Dendritic cell treated with granulocyte-macrophage colony-stimulating factor and Interleukin-4, amounts not matched to agents 40 ng/mL and 50 ng/mL, for 4 days (primary cell): ENCODE measurements at regions not wholly inside any gene's neighbourhood (a gene's known extent, or its start where the extent isn't known, plus 50 kb on each side); places are given as distances from the start of the nearest gene placed in this dataset.

Source experiments
- H3K27ac Mint-ChIP-seq: one replicate; pipeline ENCODE4 v1.8.0; 2022; ENCODE audit warnings: mild to moderate bottlenecking, mixed read lengths
- H3K27me3 Mint-ChIP-seq: one replicate; pipeline ENCODE4 v1.8.0; 2022; ENCODE audit warnings: mild to moderate bottlenecking, mixed read lengths
- H3K36me3 Mint-ChIP-seq: one replicate; pipeline ENCODE4 v1.8.0; 2022; ENCODE audit warnings: low read depth, mixed read lengths
- H3K4me1 Mint-ChIP-seq: one replicate; pipeline ENCODE4 v1.8.0; 2022; ENCODE audit warnings: low read depth, mixed read lengths
- H3K4me3 Mint-ChIP-seq: one replicate; pipeline ENCODE4 v1.8.0; 2022; ENCODE audit warnings: mild to moderate bottlenecking, moderate library complexity, mixed read lengths
- H3K9me3 Mint-ChIP-seq: one replicate; pipeline ENCODE4 v1.8.0; 2022; ENCODE audit warnings: mixed read lengths
- intact Hi-C: fragments of 100-400 bp; cut with micrococcal nuclease; formaldehyde crosslinking; loops from one replicate; pipeline ENCODE4 v1.15.0; 2022

- Mint-ChIP-seq H3K4me3 (no peak overlapping the region), H3K4me1 (no peaks in the 10 kb centered on the region), H3K27me3 (peaks cover 26% of the 10 kb centered on the region), H3K36me3 (no peaks in the 10 kb centered on the region), H3K9me3 (no peaks in the 10 kb centered on the region), H3K27ac (no peak overlapping the region)
- intact Hi-C loops, result no loop called here
These were observed 809.2 kb upstream of the TMEM132C start for GRCh38 chr12:127457726-127458125.

DNA sequence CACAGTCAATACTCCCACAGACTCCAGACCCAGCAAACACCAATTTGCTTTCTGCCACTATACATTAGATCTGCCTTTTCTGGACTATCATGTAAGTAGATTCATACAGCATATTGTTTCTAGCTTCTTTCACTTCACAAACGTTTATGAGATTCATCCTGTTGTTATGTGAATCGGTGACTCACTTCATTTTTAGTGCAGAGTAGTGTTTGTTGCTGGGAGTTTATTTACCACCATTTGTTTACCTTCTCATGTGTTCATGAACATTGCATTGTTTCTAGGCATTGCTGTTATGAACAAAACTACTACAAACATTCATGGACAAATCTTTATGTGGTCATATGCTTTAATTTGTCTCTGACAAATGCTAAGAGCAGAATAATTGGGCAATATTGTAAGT lies 807.8 kb upstream of the TMEM132C start:
- Mint-ChIP-seq H3K4me3 (no peak overlapping the region), H3K27ac (no peak overlapping the region), H3K4me1 (no peaks in the 10 kb centered on the region), H3K36me3 (no peaks in the 10 kb centered on the region), H3K27me3 (peaks cover 26% of the 10 kb centered on the region), H3K9me3 (no peaks in the 10 kb centered on the region)
- intact Hi-C loops, result no loop called here

- no peaks in the 10 kb centered on the region for H3K36me3 Mint-ChIP-seq
- H3K27me3 Mint-ChIP-seq, result peaks cover 21% of the 10 kb centered on the region
- intact Hi-C loops, result no loop called here
- no peaks in the 10 kb centered on the region for H3K9me3 Mint-ChIP-seq
- H3K27ac Mint-ChIP-seq, result no peak overlapping the region
- no peaks in the 10 kb centered on the region for H3K4me1 Mint-ChIP-seq
- no peak overlapping the region for H3K4me3 Mint-ChIP-seq
These were observed 807.3 kb upstream of the TMEM132C start for GRCh38 chr12:127459687-127460086.

- Mint-ChIP-seq H3K9me3 (no peaks in the 10 kb centered on the region), H3K27me3 (no peaks in the 10 kb centered on the region), H3K27ac (no peak overlapping the region), H3K4me3 (no peak overlapping the region), H3K36me3 (no peaks in the 10 kb centered on the region), H3K4me1 (no peaks in the 10 kb centered on the region)
- intact Hi-C loops, result no loop called here
These were observed 803.7 kb upstream of the TMEM132C start for GRCh38 chr12:127463237-127463636.

GRCh38 chr12:127469331-127469730 lies 797.6 kb upstream of the TMEM132C start:
- intact Hi-C loops, result no loop called here
- H3K4me3 Mint-ChIP-seq, result no peak overlapping the region
- no peak overlapping the region for H3K27ac Mint-ChIP-seq
- H3K27me3 Mint-ChIP-seq, result no peaks in the 10 kb centered on the region
- H3K36me3 Mint-ChIP-seq, result no peaks in the 10 kb centered on the region
- H3K4me1 Mint-ChIP-seq, result no peaks in the 10 kb centered on the region
- no peaks in the 10 kb centered on the region for H3K9me3 Mint-ChIP-seq

GRCh38 chr12:127473766-127474165 lies 793.2 kb upstream of the TMEM132C start:
- no peaks in the 10 kb centered on the region for H3K36me3 Mint-ChIP-seq
- no peaks in the 10 kb centered on the region for H3K4me1 Mint-ChIP-seq
- no peak overlapping the region for H3K4me3 Mint-ChIP-seq
- intact Hi-C loops, result no loop called here
- no peaks in the 10 kb centered on the region for H3K27me3 Mint-ChIP-seq
- H3K27ac Mint-ChIP-seq, result no peak overlapping the region
- peaks cover 6% of the 10 kb centered on the region for H3K9me3 Mint-ChIP-seq

GRCh38 chr12:127479256-127479655 lies 787.7 kb upstream of the TMEM132C start:
- no peaks in the 10 kb centered on the region for H3K4me1 Mint-ChIP-seq
- intact Hi-C loops, result no loop called here

GRCh38 chr12:127480775-127481314 lies 786.1 kb upstream of the TMEM132C start:
- no peaks in the 10 kb centered on the region for H3K36me3 Mint-ChIP-seq
- no peaks in the 10 kb centered on the region for H3K27me3 Mint-ChIP-seq
- no peaks in the 10 kb centered on the region for H3K4me1 Mint-ChIP-seq
- intact Hi-C loops, result no loop called here
- peaks cover 27% of the 10 kb centered on the region for H3K9me3 Mint-ChIP-seq
- H3K27ac Mint-ChIP-seq, result no peak overlapping the region
- no peak overlapping the region for H3K4me3 Mint-ChIP-seq

More at GRCh38 chr12:127479256-127479655, 787.7 kb upstream of the TMEM132C start:
- Mint-ChIP-seq H3K36me3 (no peaks in the 10 kb centered on the region), H3K9me3 (peaks cover 33% of the 10 kb centered on the region), H3K4me3 (no peak overlapping the region), H3K27ac (no peak overlapping the region), H3K27me3 (no peaks in the 10 kb centered on the region)

DNA sequence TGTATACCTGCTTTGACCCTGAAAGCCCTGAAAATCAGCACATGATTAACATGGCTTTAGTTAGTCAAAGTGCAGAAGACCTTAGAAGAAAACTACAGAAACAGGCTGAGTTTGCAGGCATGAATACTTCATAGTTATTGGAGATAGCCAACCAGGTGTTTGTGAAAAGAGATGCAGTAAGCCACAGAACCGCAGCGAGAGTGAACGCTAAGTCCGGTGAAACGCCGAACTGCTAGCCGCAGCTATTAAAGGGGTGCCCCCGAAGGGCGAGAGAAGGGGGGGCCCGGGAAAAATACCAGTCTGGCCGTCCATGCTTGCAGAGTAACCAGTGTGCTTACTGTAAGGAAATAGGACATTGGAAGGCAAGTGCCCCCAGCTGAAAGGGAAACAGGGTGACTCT lies 784.0 kb upstream of the TMEM132C start:
- no peak overlapping the region for H3K4me3 Mint-ChIP-seq
- H3K36me3 Mint-ChIP-seq, result no peaks in the 10 kb centered on the region
- no peaks in the 10 kb centered on the region for H3K27me3 Mint-ChIP-seq
- H3K9me3 Mint-ChIP-seq, result peaks cover 27% of the 10 kb centered on the region
- H3K4me1 Mint-ChIP-seq, result no peaks in the 10 kb centered on the region
- no peak overlapping the region for H3K27ac Mint-ChIP-seq
- intact Hi-C loops, result no loop called here

- intact Hi-C loops, result no loop called here
- H3K36me3 Mint-ChIP-seq, result no peaks in the 10 kb centered on the region
- no peaks in the 10 kb centered on the region for H3K27me3 Mint-ChIP-seq
- no peaks in the 10 kb centered on the region for H3K4me1 Mint-ChIP-seq
- H3K9me3 Mint-ChIP-seq, result peaks cover 27% of the 10 kb centered on the region
- no peak overlapping the region for H3K27ac Mint-ChIP-seq
- H3K4me3 Mint-ChIP-seq, result no peak overlapping the region
These were observed 781.4 kb upstream of the TMEM132C start for GRCh38 chr12:127485528-127485927.

- no peak overlapping the region for H3K27ac Mint-ChIP-seq
- peaks cover 16% of the 10 kb centered on the region for H3K9me3 Mint-ChIP-seq
- H3K36me3 Mint-ChIP-seq, result no peaks in the 10 kb centered on the region
- H3K4me3 Mint-ChIP-seq, result no peak overlapping the region
- no peaks in the 10 kb centered on the region for H3K27me3 Mint-ChIP-seq
- intact Hi-C loops, result no loop called here
- no peaks in the 10 kb centered on the region for H3K4me1 Mint-ChIP-seq
These were observed 779.9 kb upstream of the TMEM132C start for GRCh38 chr12:127487031-127487430.

GRCh38 chr12:127489061-127489460 lies 777.9 kb upstream of the TMEM132C start:
- Mint-ChIP-seq H3K36me3 (no peaks in the 10 kb centered on the region), H3K4me1 (no peaks in the 10 kb centered on the region), H3K27me3 (no peaks in the 10 kb centered on the region), H3K27ac (no peak overlapping the region), H3K9me3 (no peaks in the 10 kb centered on the region), H3K4me3 (no peak overlapping the region)
- intact Hi-C loops, result no loop called here

DNA sequence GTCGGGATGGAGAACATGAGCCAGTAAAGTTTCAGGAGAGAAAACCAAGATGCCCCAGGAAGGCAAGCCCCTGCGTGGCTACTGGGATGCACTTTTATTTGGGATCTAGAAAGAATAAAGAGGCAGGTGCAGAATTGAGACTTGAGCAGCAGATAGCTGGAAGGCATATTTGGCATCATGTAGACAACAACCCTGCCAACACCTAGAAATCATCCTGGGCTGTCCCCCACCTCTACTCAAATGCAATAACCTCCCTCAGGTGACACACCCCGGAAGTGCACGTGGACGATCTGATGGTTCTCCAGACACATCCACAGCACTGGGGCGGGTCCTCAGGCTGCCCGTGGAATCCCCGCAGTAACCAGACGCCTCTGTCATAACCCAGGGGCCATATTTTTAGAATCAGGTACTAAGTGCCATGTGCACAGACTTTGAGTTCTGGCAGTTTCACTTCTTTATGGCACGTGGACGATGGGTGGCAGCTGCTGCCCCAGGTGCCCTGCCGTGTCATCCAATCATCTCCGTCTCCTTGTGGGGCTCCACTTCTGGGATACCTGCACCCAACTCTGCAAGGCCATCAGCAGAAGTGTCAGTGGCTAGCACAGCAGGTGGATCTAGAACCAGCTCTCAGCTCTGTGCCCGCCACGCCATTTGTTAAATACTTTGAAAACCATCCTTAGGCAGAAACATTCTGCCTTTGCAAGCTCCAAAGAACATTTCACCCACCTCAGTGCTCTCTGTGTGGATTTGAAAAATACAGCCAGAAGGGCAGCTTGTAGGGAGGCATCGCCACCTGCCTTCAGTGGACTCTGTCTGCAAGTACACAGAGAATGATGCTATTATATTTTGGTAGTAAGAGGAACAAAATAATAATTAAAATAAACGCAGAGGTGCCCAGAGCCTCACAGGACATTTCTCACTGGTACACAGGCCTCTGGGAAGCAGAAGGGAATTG lies 771.7 kb upstream of the TMEM132C start:
- no peak overlapping the region for H3K4me3 Mint-ChIP-seq
- no peaks in the 10 kb centered on the region for H3K36me3 Mint-ChIP-seq
- intact Hi-C loops, result no loop called here
- peaks cover 9% of the 10 kb centered on the region for H3K9me3 Mint-ChIP-seq
- H3K27ac Mint-ChIP-seq, result no peak overlapping the region
- H3K4me1 Mint-ChIP-seq, result no peaks in the 10 kb centered on the region
- H3K27me3 Mint-ChIP-seq, result no peaks in the 10 kb centered on the region

GRCh38 chr12:127496255-127496654 lies 770.7 kb upstream of the TMEM132C start:
- Mint-ChIP-seq H3K4me3 (no peak overlapping the region), H3K9me3 (peaks cover 12% of the 10 kb centered on the region), H3K27me3 (no peaks in the 10 kb centered on the region), H3K4me1 (no peaks in the 10 kb centered on the region), H3K36me3 (no peaks in the 10 kb centered on the region), H3K27ac (no peak overlapping the region)
- intact Hi-C loops, result no loop called here
